ENCODE measurements at regions not wholly inside any gene's neighbourhood (a gene's known extent, or its start where the extent isn't known, plus 50 kb on each side); places are given as distances from the start of the nearest gene placed in this dataset.

DNA sequence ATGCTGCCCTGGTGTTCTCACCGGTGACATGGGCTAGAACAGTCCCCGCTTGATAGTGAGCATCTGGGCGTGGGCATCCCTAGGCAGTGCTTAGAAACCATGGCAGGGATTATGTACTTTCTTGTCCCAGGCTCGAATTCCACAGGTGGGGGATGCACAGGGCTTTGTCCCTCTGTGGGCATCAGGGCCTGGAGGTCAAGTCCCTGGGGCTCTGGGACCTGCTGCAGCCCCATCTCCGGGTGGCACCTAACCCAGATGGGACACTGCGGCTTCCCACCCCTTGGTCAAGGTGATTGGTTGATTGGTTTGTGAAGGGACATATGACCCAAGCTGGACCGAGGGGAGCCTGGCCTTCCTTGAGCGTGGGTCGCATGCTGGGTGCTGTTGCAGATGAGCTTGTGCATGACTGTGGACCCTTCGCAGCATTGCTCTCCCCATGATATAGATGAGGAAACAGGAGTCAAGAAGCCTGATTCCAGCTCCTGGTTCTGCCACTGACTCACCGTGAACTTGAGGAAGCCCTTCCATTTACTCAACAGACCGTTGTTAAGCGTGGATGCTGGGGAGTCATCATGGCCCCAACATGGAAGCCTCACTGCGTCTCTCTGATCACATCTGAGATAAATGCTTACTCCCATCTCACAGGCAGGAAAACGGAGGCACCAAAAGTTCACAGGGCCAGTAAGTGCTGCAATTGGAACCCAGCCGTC is 64.0 kb upstream of the RUNX3 start:
- no peak overlapping the region for H2AFZ ChIP-seq (ENCODE audit: insufficient read depth, low read depth, low read length, poor library complexity, severe bottlenecking)
- ChIA-PET CTCF (interaction anchor here (1.1 kb wide), 1 partner anchor 10 kb away, joined by 3 read pairs; no protein-coding TSS in a partner anchor), POLR2A (interaction anchor here (0.6 kb wide), 1 partner anchor 143 kb away, joined by 7 read pairs; no protein-coding TSS in a partner anchor)
- H3K27ac ChIP-seq (ENCODE audit: low read length in 2 of 2), result no peak overlapping the region
- peaks cover 0 to 4% (median 0%) of the 10 kb centered on the region in 3 donors for H3K9me3 ChIP-seq (ENCODE audit: control extremely low read depth in 1 of 3, control insufficient read depth in 2 of 3, insufficient read depth in 1 of 3, low read length in 2 of 3)
- H3K27ac Mint-ChIP-seq, result no peak overlapping the region
- H3K4me2 ChIP-seq (replicated peaks; ENCODE audit: low read depth, low read length, poor library complexity, severe bottlenecking), result no peak overlapping the region
- ATAC-seq (ENCODE audit: low read depth) (no peak), DNase-seq (no peak)
- WGBS (ENCODE audit: insufficient coverage), result 94% methylated on average over 15 of the region's 16 CpGs
- no peak overlapping the region for H3K9ac ChIP-seq (ENCODE audit: low read length)
- peaks cover 6 to 23% of the 10 kb centered on the region in 2 donors for H3K4me1 ChIP-seq (ENCODE audit: control insufficient read depth in 2 of 2, insufficient read depth in 2 of 2, low read length in 2 of 2)
- H3K27me3 Mint-ChIP-seq, result no peaks in the 10 kb centered on the region
- intact Hi-C loops (cut with micrococcal nuclease), result no loop called here
- TF ChIP-seq, protein P1, sequence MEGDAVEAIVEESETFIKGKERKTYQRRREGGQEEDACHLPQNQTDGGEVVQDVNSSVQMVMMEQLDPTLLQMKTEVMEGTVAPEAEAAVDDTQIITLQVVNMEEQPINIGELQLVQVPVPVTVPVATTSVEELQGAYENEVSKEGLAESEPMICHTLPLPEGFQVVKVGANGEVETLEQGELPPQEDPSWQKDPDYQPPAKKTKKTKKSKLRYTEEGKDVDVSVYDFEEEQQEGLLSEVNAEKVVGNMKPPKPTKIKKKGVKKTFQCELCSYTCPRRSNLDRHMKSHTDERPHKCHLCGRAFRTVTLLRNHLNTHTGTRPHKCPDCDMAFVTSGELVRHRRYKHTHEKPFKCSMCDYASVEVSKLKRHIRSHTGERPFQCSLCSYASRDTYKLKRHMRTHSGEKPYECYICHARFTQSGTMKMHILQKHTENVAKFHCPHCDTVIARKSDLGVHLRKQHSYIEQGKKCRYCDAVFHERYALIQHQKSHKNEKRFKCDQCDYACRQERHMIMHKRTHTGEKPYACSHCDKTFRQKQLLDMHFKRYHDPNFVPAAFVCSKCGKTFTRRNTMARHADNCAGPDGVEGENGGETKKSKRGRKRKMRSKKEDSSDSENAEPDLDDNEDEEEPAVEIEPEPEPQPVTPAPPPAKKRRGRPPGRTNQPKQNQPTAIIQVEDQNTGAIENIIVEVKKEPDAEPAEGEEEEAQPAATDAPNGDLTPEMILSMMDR (IDR thresholded peaks at IDR 0.05), result no peak
- TF ChIP-seq EZH2 (IDR thresholded peaks at IDR 0.05; ENCODE audit: borderline replicate concordance, insufficient read depth, low read depth, low read length, poor library complexity, severe bottlenecking), result no peak
- H3K4me1 Mint-ChIP-seq, result peaks cover 30% of the 10 kb centered on the region
- no peaks in the 10 kb centered on the region for H3K9me3 Mint-ChIP-seq (ENCODE audit: insufficient read depth)
- H3K27me3 ChIP-seq (replicated peaks in 1 of 4; ENCODE audit: control extremely low read depth in 1 of 4, control insufficient read depth in 3 of 4, insufficient read depth in 4 of 4, low read length in 3 of 4), result peaks cover 0 to 3% (median 0%) of the 10 kb centered on the region in 4 experiments
- H3K36me3 ChIP-seq (replicated peaks in 1 of 2; ENCODE audit: control extremely low read depth in 1 of 2, control insufficient read depth in 1 of 2, extremely low read depth in 1 of 2, insufficient read depth in 2 of 2, low read length in 1 of 2), result no peaks in the 10 kb centered on the region
- H3K4me3 Mint-ChIP-seq, result no peak overlapping the region
- no peaks in the 10 kb centered on the region for H4K20me1 ChIP-seq (ENCODE audit: control insufficient read depth, insufficient read depth, low read length, poor library complexity, severe bottlenecking)
- no peak overlapping the region for H3K4me3 ChIP-seq (ENCODE audit: control extremely low read depth in 1 of 5, extremely low read depth in 1 of 5, insufficient read depth in 1 of 5, low read depth in 2 of 5, low read length in 4 of 5)
- H3K79me2 ChIP-seq (ENCODE audit: control insufficient read depth, insufficient read depth, low read length), result no peaks in the 10 kb centered on the region

DNA sequence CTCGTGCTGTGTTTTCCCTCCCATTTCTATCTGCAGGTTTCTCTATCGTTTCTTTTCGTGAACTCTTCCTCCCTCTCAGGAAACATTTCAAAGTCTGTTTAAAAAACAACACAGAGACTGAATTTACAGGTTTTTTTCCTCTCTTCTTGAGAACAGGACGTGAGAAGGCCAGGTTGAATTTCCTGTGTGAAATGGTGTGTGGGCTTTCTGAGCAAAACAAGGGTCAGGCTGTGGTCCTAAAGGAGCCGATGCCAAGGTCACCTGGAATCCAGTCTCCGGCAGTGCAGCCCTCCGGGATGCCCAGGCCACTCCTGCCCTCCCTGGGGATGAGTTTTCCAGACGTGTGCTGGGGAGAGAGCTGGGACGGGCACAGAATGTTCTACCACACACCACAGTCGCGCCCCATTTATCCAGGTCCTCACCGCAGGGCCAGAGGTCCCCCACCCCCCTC is 62.7 kb upstream of the RUNX3 start:
- H3K36me3 ChIP-seq (replicated peaks in 1 of 2; ENCODE audit: control extremely low read depth in 1 of 2, control insufficient read depth in 1 of 2, extremely low read depth in 1 of 2, insufficient read depth in 2 of 2, low read length in 1 of 2), result no peaks in the 10 kb centered on the region
- peak overlapping the region; percentile 32 for H2AFZ ChIP-seq (ENCODE audit: insufficient read depth, low read depth, low read length, poor library complexity, severe bottlenecking)
- H3K4me1 ChIP-seq (ENCODE audit: control insufficient read depth in 2 of 2, insufficient read depth in 2 of 2, low read length in 2 of 2), result peaks cover 16 to 30% of the 10 kb centered on the region in 2 donors
- peak overlapping the region; percentile 20 for H3K4me2 ChIP-seq (replicated peaks; ENCODE audit: low read depth, low read length, poor library complexity, severe bottlenecking)
- POLR2A ChIA-PET, result no interaction called here
- H3K27ac Mint-ChIP-seq, result no peak overlapping the region
- H3K4me3 ChIP-seq (ENCODE audit: control extremely low read depth in 1 of 5, extremely low read depth in 1 of 5, insufficient read depth in 1 of 5, low read depth in 2 of 5, low read length in 4 of 5), result no peak overlapping the region
- H3K4me3 Mint-ChIP-seq, result no peak overlapping the region
- no peak overlapping the region for H3K27ac ChIP-seq (ENCODE audit: low read length in 2 of 2)
- no peaks in the 10 kb centered on the region for H3K9me3 Mint-ChIP-seq (ENCODE audit: insufficient read depth)
- 0% methylated on average over 2 of the region's 12 CpGs for WGBS (ENCODE audit: insufficient coverage)
- no peaks in the 10 kb centered on the region for H3K27me3 Mint-ChIP-seq
- CTCF ChIA-PET, result no interaction called here
- H3K27me3 ChIP-seq (replicated peaks in 1 of 4; ENCODE audit: control extremely low read depth in 1 of 4, control insufficient read depth in 3 of 4, insufficient read depth in 4 of 4, low read length in 3 of 4), result peaks cover 0 to 3% (median 0%) of the 10 kb centered on the region in 4 experiments
- H4K20me1 ChIP-seq (ENCODE audit: control insufficient read depth, insufficient read depth, low read length, poor library complexity, severe bottlenecking), result no peaks in the 10 kb centered on the region
- intact Hi-C loops (cut with micrococcal nuclease), result no loop called here
- H3K4me1 Mint-ChIP-seq, result peaks cover 39% of the 10 kb centered on the region
- no peak overlapping the region for H3K9ac ChIP-seq (ENCODE audit: low read length)
- no peak for TF ChIP-seq EZH2 (IDR thresholded peaks at IDR 0.05; ENCODE audit: borderline replicate concordance, insufficient read depth, low read depth, low read length, poor library complexity, severe bottlenecking)
- TF ChIP-seq, protein P1 (IDR thresholded peaks at IDR 0.05), result no peak
- ATAC-seq (ENCODE audit: low read depth) (no peak), DNase-seq (no peak)
- peaks cover 0 to 8% (median 0%) of the 10 kb centered on the region in 3 donors for H3K9me3 ChIP-seq (ENCODE audit: control extremely low read depth in 1 of 3, control insufficient read depth in 2 of 3, insufficient read depth in 1 of 3, low read length in 2 of 3)
- no peaks in the 10 kb centered on the region for H3K79me2 ChIP-seq (ENCODE audit: control insufficient read depth, insufficient read depth, low read length)
